ENCODE measurements at regions not wholly inside any gene's neighbourhood (a gene's known extent, or its start where the extent isn't known, plus 50 kb on each side); places are given as distances from the start of the nearest gene placed in this dataset.
"Not testable (repeated sequence)": the region's sequence is repeated elsewhere in the genome, so short reads cannot be mapped to it uniquely, and the experiment has no call there.

DNA sequence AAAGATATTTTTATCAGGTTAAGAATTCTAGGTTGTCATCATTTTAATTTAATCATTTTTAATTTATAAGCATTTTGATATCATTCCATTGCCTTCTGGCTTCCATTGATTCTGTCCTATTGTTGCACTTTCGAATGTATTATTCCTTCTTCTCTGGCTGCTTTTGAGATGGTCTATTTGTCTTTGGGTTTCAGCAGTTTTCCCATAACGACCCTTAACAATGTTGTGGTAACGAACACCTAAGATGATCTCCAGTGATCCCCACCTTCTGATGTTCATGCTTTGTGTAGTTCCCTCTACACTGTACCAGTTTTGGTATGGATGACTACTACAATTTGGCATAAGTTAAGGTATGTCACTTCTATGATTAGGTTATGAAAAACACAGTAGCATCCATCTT, 59.9 kb downstream of the MINAR1 start:
- DNase-seq (ENCODE audit: low spot score) = no peak

DNA sequence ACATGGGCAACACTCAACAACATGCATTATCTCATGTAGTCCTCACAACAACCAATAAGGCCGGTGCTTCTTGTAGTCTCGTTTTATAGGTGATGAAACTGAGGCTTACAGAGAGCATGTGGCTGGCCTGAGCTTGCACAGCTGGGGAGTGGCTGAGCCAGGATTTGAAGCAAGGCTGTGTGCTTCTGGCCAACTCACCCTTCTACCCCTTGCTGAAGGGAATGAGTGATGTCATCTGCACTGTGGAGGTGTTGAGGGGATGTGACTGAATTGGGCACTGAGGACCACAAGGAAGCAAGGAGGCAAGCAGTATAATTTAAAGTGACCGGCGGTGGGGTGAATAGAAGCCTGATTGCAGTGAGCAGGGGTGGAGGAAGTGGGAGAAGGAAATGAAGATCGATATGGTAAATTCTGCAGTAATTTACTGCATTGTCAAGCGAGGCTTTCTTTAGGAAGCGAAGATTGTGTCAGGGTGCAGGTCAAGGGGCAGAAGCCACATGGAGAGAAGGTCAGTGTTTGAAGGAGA, 62.3 kb downstream of the MINAR1 start:
- DNase-seq (ENCODE audit: low spot score) = no peak

DNA sequence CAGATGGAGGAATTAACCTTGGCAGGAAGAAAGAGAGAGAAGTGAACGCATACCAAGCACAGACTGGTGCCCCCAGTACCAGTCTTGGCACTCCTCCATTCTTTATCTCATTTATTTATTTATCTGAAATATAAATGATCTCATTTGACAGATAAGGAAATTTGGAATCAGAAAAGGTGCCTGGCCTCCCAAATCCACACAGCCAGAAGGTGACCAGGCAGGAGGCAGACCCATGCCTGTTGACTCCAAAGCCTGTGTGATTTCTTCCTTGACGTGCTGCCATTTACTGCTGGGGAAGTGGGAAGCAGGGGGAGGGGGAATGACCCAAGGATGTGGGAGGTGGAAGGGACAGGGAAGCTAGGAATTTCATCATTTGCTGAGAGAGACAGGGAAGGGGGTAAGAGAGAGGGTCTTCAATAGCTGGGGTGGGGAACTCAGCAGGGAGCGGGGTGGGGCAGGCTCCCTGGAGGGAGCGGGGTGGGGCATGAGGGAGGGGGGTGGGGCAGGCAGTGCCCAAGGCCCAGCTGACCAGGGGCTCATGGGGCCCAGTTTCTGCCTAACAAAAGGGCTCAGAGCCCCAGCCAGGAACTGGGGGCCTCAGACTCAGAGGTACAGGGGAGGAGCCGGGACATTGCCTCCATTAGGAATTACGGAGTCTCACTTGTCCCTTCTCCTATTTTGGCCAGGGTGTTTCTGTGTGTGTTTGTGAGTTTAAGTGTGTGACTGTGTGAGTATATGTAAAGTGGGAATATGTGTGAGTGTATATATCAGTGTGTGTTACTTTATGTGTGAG, 63.0 kb downstream of the MINAR1 start:
- no peak for DNase-seq (ENCODE audit: low spot score)

DNA sequence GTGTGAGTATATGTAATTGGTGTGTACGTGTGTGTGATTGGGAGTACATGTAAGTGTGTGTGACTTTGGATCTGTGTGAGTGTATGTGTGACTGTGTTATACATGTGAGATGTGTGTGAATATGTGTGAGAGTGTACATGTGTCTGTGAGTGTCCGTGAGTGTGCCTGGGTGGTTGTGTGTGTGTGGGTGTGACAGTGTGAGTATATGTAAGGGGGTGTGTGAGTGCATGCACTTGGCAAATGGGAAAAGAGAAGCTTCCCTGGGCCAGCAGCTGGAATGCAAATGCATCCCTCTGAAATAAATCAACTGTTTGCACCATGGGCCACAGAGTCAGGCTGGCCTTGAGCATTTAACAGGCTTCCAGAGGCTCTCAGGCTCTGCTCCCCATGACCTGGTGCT, 63.6 kb downstream of the MINAR1 start:
- DNase-seq (ENCODE audit: low spot score) = no peak

- DNase-seq (ENCODE audit: low spot score) = no peak
Measured at GRCh38 chr15:79496838-79497237, 64.7 kb downstream of the MINAR1 start.

DNA sequence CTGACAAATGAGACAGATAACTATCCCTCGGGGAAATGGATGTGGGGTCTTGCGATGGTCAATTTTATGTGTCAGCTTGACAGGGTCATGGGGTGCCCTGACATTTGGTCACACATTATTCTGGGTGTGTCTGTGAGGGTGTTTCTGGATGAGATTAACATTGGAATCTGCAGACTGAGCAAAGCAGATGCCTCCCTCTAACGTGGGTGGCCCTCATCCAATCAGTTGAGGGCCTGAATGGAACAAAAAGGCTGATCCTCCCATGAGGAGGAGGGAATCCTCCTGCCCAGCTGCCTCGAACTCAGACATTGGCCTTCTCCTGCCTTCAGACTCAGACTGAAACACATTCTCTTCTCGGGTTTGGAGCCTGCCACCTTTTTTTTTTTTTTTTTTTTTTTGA, 69.0 kb downstream of the MINAR1 start:
- no peak for DNase-seq (ENCODE audit: low spot score)

DNA sequence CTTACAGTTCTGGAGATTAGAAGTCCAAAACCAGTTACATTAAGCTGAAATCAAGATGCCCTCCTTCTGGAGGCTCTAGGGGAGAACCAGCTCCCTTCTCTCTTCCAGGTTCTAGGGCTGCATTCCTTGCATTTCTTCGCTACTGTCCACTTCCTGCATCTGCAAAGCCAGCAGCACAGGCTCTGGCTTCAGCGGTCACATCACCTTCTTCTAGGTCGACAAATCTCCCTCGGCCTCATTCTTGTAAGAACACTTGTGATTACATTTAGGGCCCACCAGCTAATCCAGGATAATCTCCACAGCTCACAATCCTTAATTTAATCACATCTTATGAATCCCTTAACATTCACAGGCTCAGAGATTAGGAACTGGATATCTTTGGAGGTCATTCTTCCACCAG, 73.8 kb downstream of the MINAR1 start:
- DNase-seq (ENCODE audit: low spot score) = no peak

GRCh38 chr15:79512844-79513243, 80.7 kb downstream of the MINAR1 start:
- DNase-seq (ENCODE audit: low spot score) = not testable (repeated sequence)

DNA sequence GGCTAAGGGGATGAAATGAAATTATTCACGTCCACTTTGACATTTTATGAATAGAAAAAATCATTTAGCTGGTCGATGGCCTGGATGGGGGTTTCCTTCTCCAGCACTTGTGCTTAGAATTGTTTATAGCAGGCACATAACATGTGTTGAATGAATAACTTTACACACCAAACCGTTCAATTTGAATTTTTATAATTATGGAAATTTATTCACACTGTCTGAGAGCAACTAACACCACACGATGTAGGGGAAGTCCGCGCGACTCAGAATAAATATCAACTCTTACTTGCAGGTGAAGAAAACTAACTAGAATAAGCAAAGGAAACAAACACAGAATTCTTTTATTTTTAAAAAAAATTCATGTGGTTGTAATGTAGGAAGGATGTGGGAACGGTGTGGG, 81.3 kb downstream of the MINAR1 start:
- DNase-seq (ENCODE audit: low spot score) = no peak

- no peak for DNase-seq (ENCODE audit: low spot score)
Measured at GRCh38 chr15:79513940-79514339, 81.8 kb downstream of the MINAR1 start.

DNA sequence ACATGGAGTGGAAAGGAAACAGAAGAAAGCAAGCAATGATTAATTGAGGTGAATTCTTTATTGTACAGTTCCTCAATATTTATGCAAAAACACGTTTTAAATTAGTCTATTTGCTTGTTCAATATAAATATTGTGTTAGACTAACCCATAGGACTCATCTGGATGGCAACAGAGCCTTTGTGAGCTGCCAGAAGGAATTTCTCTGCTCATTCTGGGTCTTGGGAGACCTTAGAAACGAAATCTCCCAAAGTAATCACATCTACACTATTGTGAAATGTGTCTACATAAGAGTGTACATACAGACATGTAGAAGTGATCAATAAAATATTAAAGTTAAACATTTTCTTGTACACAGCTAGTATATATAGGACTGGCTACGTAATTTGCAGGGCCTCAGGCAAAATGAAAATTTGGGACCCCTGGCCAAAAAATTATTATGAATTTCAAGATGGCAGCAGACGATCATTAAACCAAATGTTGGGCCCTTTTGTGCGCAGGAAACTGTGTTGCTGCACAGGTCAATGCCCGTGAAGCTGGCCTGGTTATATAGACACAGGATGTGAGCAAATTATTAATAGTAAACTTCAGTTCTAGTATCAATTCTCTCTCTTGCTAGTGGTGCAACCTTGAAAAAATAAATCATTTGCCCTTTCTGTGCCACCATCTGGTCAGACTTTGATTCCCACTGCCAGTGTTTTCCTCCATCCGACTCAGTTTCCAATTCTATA, 83.3 kb downstream of the MINAR1 start:
- no peak for DNase-seq (ENCODE audit: low spot score)

- DNase-seq (ENCODE audit: low spot score) = no peak
Measured at GRCh38 chr15:79516155-79516554, 84.0 kb downstream of the MINAR1 start.

DNA sequence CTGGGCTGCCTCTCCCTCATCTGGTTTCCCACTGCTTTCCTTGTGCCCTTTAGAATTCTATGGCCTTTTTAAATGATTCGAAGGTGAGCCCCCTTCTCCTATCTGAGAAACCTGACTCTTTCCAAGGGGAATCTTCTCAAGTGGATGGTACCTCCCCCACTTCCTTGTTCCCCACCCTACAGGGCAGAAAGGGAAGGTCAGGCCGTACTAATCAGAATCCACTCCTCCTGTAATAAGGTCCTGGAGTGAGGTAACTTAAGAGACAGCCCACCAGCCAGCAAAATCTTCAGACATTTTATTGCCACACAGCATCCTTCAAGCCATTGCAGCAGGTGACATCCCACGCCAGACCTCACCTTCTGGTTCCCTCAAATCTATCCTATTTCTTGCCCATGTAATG, 84.5 kb downstream of the MINAR1 start:
- DNase-seq (ENCODE audit: low spot score) = no peak

GRCh38 chr15:79519628-79520027, 87.5 kb downstream of the MINAR1 start:
- DNase-seq (ENCODE audit: low spot score) = no peak

GRCh38 chr15:79520654-79521053, 88.5 kb downstream of the MINAR1 start:
- DNase-seq (ENCODE audit: low spot score) = no peak

DNA sequence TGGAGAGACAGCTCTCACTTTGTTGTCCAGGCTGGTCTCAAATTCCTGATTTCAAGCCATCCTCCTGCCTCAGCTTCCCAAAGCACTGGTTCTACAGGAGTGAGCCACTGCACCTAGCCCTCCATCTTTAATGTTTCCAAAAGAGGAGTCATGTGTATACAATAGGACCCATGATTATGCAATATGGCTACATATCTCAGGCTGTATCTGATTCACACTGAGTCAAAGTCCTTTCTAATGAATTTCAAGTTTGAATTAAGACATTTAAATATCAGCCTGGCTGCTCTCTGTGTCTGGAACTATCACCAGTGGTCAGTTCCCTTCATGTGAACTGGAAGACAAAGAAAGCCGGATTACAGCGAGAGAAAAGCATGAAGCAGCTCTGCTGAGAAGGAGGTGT, 90.5 kb downstream of the MINAR1 start:
- DNase-seq (ENCODE audit: low spot score) = no peak

GRCh38 chr15:79523266-79523665, 91.1 kb downstream of the MINAR1 start:
- DNase-seq (ENCODE audit: low spot score) = no peak

DNA sequence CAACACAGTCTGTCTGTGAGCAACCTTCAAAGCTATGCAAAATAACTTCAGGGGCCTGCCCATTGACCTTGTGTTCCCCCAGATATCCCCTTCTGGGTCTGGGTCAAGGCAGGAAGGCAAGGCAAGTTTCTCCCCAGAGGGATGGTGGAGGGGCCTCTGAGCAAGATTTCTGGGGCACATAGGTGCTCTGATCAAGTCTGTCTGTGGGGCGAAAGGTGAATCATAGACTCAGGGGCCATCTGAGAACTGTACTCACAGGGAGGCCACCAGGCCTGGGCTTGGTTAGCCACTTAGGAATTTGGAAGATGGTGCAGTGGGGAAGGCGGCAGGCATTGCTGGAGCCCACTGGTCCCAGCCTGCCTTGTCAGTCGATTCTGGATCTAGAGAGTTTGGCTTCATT, 92.4 kb downstream of the MINAR1 start:
- no peak for DNase-seq (ENCODE audit: low spot score)

GRCh38 chr15:79526376-79526775, 94.2 kb downstream of the MINAR1 start:
- no peak for DNase-seq (ENCODE audit: low spot score)

- DNase-seq (ENCODE audit: low spot score) = no peak
Measured at GRCh38 chr15:79527821-79528220, 95.7 kb downstream of the MINAR1 start.

- DNase-seq (ENCODE audit: low spot score) = no peak
Measured at GRCh38 chr15:79529157-79529785, 97.1 kb downstream of the MINAR1 start.

- no peak for DNase-seq (ENCODE audit: low spot score)
Measured at GRCh38 chr15:79535536-79535935, 103.4 kb downstream of the MINAR1 start.

DNA sequence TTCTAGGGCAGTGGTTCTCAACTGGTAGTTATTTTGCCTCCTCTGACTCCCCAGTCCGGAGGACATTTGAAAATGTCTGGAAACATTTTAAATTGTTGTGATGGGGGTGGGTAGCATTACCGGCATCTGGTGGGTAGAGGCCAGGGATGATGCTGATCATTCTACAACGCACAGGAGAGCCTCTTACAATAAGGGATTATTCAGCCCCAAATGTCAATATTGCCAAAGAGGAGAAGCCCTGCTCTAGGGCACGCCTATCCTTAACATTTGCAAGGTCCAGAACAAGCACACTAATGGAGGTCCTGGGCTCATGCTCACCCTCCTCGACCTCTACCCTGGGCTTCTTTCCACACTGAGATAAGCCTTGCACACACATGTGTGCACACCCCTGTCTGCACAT, 106.4 kb downstream of the MINAR1 start:
- no peak for DNase-seq (ENCODE audit: low spot score)

All from cerebellar cortex (tissue), 1 donor.